ENCODE measurements at regions not wholly inside any gene's neighbourhood (a gene's known extent, or its start where the extent isn't known, plus 50 kb on each side); places are given as distances from the start of the nearest gene placed in this dataset.

- H3K9me3 ChIP-seq (ENCODE audit: control insufficient read depth, insufficient read depth, low read depth, low read length), result no peaks in the 10 kb centered on the region
- intact Hi-C loops (cut with micrococcal nuclease; ENCODE audit: unreplicated experiment) (no loop called here), in situ Hi-C loops (cut with HindIII; ENCODE audit: low pct_unique_long_range_greater_than_20kb, low sequenced_read_pairs) (no loop called here)
- H3K27me3 ChIP-seq (ENCODE audit: control insufficient read depth, insufficient read depth, low read length), result no peaks in the 10 kb centered on the region
- ChIA-PET POLR2A (no interaction called here), CTCF (no interaction called here)
- BruUV-seq (replicated peaks), result no TSS peak
- no peaks in the 10 kb centered on the region for H3K36me3 ChIP-seq (ENCODE audit: control insufficient read depth, insufficient read depth, low read length)
- no peak overlapping the region for H3K4me3 ChIP-seq (ENCODE audit: low read depth in 2 of 2, low read length in 2 of 2)
- H3K27ac ChIP-seq (ENCODE audit: low read length), result no peak overlapping the region
- no peak for TF ChIP-seq REST (IDR thresholded peaks at IDR 0.05; ENCODE audit: insufficient read depth in 1 of 2, low read depth in 2 of 2, low read length in 1 of 2)
- no peak for TF ChIP-seq POLR2AphosphoS5 (IDR thresholded peaks at IDR 0.05; ENCODE audit: low read depth, low read length)
- TF ChIP-seq SIN3A (IDR thresholded peaks at IDR 0.05; ENCODE audit: borderline replicate concordance, insufficient read depth, low read depth, low read length), result no peak
- TF ChIP-seq TCF7L2 (IDR thresholded peaks at IDR 0.05; ENCODE audit: low read depth, low read length), result no peak
- no peak for TF ChIP-seq CTCF (IDR thresholded peaks at IDR 0.05)
- DNase-seq (ENCODE audit: low read depth, low spot score) (no peak), ATAC-seq (no peak)
- H3K4me1 ChIP-seq (ENCODE audit: control insufficient read depth, insufficient read depth, low read length), result no peaks in the 10 kb centered on the region
Observed at GRCh38 chr3:182414586-182414985, 378.7 kb upstream of the ATP11B start.

DNA sequence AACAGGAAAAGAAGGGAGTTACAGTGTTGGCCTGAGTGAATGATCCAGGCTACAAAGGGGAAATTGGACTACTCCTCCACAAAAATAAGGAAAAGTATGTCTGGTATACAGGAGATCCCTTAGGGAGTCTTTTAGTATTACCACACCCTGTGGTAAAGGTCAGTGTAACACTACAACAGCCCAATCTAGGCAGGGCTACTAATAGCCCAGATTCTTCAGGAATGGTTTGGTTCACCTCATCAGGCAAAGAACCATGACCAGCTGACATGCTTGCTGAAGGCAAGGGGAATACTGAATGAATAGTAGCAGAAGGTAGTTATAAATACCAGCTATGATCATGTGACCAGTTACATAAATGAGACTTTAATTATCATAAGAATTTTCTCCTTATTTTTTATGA is 372.6 kb upstream of the ATP11B start:
- DNase-seq (ENCODE audit: low read depth, low spot score), result no peak
- CTCF ChIA-PET, result no interaction called here
- Histone ChIP-seq H3K36me3 (ENCODE audit: control insufficient read depth, insufficient read depth, low read length) (no peaks in the 10 kb centered on the region), H3K27me3 (ENCODE audit: control insufficient read depth, insufficient read depth, low read length) (no peaks in the 10 kb centered on the region), H3K4me1 (ENCODE audit: control insufficient read depth, insufficient read depth, low read length) (no peaks in the 10 kb centered on the region), H3K27ac (ENCODE audit: low read length) (no peak overlapping the region), H3K9me3 (ENCODE audit: control insufficient read depth, insufficient read depth, low read depth, low read length) (no peaks in the 10 kb centered on the region), H3K4me3 (ENCODE audit: low read depth in 2 of 2, low read length in 2 of 2) (no peak overlapping the region)
- POLR2A ChIA-PET, result no interaction called here
- ATAC-seq, result no peak
- intact Hi-C loops (cut with micrococcal nuclease; ENCODE audit: unreplicated experiment), result no loop called here
- in situ Hi-C loops (cut with HindIII; ENCODE audit: low pct_unique_long_range_greater_than_20kb, low sequenced_read_pairs), result no loop called here
- TF ChIP-seq TCF7L2 (IDR thresholded peaks at IDR 0.05; ENCODE audit: low read depth, low read length) (no peak), CTCF (IDR thresholded peaks at IDR 0.05) (no peak), REST (IDR thresholded peaks at IDR 0.05; ENCODE audit: insufficient read depth in 1 of 2, low read depth in 2 of 2, low read length in 1 of 2) (no peak), POLR2AphosphoS5 (IDR thresholded peaks at IDR 0.05; ENCODE audit: low read depth, low read length) (no peak), SIN3A (IDR thresholded peaks at IDR 0.05; ENCODE audit: borderline replicate concordance, insufficient read depth, low read depth, low read length) (no peak)
- BruUV-seq (replicated peaks), result no TSS peak

Measured in Panc1 (cell line).